PC-3 (cell line): ENCODE measurements at regions not wholly inside any gene's neighbourhood (a gene's known extent, or its start where the extent isn't known, plus 50 kb on each side); places are given as distances from the start of the nearest gene placed in this dataset.

Experiments used
- CTCF ChIP-seq: fragments of 300-600 bp; sonication (generic); conservative IDR thresholded peaks from 2 replicates; pipeline ENCODE4 v1.5.1; 2017; ENCODE audit warnings: antibody characterized with exemption, low read depth, mild to moderate bottlenecking, low read length
- EZH2 ChIP-seq: fragments of 300-600 bp; sonication (generic); IDR thresholded peaks from one replicate; pipeline ENCODE4 v1.6.1; 2017; ENCODE audit warnings: antibody characterized with exemption, mild to moderate bottlenecking, low read length; ENCODE audit not compliant: unreplicated experiment
- EZH2phosphoT487 ChIP-seq: fragments of 300-600 bp; sonication (generic); IDR thresholded peaks from 2 replicates; pipeline ENCODE4 v1.6.1; 2018; ENCODE audit warnings: mild to moderate bottlenecking, antibody characterized with exemption, low read length, borderline replicate concordance

GRCh38 chr13:43984292-43984691, 104.6 kb downstream of the LACC1 start:
- TF ChIP-seq EZH2 (no peak), CTCF (no peak), EZH2phosphoT487 (no peak)
